ENCODE measurements at regions not wholly inside any gene's neighbourhood (a gene's known extent, or its start where the extent isn't known, plus 50 kb on each side); places are given as distances from the start of the nearest gene placed in this dataset.
"Not testable (repeated sequence)": the region's sequence is repeated elsewhere in the genome, so short reads cannot be mapped to it uniquely, and the experiment has no call there.

DNA sequence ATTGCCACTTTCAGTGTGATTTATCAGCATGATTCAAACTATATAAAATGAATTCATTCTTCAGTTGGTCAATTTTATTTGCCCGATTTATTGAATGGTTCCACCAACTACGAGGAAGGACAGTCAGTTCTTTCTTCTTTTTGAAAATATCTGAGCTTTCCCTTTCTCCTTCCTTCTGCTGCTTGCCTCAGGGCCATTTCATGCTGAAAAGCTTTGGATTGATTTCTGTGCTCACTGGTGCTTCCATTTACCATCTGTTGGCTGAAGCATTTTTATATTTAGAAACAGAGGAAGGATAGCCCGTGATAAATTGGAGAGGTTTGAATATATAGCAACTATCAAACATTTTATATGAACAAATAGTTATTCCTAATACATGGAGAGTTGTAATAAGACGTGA lies 68.9 kb upstream of the ADAMTS5 start:
- in situ Hi-C loops (cut with MboI; ENCODE audit: low pct_ligation_motif_present in 1 of 4, low pct_unique_long_range_greater_than_20kb in 1 of 4, low sequenced_read_pairs in 3 of 4), result no loop called here
- intact Hi-C loops (cut with DNase I; ENCODE audit: low total_unique reads), result no loop called here

DNA sequence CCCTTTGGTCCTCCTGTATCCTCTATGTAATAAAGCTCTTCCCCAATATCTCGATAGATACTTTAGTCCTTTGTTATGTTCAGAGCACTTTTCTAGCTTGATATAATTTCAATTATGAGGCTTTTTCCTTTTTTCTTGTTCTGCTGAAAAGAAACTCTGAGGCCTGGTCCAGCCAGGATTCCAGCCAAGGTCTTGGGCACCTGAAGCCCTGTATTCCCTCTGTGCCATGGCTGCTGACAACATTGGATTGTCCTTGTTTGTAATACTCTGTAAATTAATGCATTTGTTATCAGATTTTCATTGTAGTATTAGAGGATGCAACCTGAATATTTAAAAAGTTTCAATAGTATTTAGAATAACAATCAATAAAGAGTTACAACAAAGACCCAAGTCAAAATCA lies 67.9 kb upstream of the ADAMTS5 start:
- TF ChIP-seq, protein P1, sequence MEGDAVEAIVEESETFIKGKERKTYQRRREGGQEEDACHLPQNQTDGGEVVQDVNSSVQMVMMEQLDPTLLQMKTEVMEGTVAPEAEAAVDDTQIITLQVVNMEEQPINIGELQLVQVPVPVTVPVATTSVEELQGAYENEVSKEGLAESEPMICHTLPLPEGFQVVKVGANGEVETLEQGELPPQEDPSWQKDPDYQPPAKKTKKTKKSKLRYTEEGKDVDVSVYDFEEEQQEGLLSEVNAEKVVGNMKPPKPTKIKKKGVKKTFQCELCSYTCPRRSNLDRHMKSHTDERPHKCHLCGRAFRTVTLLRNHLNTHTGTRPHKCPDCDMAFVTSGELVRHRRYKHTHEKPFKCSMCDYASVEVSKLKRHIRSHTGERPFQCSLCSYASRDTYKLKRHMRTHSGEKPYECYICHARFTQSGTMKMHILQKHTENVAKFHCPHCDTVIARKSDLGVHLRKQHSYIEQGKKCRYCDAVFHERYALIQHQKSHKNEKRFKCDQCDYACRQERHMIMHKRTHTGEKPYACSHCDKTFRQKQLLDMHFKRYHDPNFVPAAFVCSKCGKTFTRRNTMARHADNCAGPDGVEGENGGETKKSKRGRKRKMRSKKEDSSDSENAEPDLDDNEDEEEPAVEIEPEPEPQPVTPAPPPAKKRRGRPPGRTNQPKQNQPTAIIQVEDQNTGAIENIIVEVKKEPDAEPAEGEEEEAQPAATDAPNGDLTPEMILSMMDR (IDR thresholded peaks at IDR 0.05), result no peak
- in situ Hi-C loops (cut with MboI; ENCODE audit: low pct_ligation_motif_present in 1 of 4, low pct_unique_long_range_greater_than_20kb in 1 of 4, low sequenced_read_pairs in 3 of 4) (no loop called here), intact Hi-C loops (cut with DNase I; ENCODE audit: low total_unique reads) (no loop called here)
- Histone ChIP-seq H3K9me3 (no peaks in the 10 kb centered on the region), H3K4me3 (no peak overlapping the region), H3K27me3 (no peaks in the 10 kb centered on the region), H3K27ac (no peak overlapping the region), H3K36me3 (no peaks in the 10 kb centered on the region), H3K4me1 (no peaks in the 10 kb centered on the region)
- 86 to 100% methylated on average over 1 of the region's 1 CpG for WGBS, 2 donors (ENCODE audit: low coverage in 1 of 2)
- no peak for DNase-seq

More for the DNA sequence above, 68.9 kb upstream of the ADAMTS5 start:
- TF ChIP-seq, protein P1 (IDR thresholded peaks at IDR 0.05), result no peak
- TF ChIP-seq EP300 (IDR thresholded peaks at IDR 0.05; ENCODE audit: low read depth), result no peak
- TF ChIP-seq POLR2AphosphoS5 (IDR thresholded peaks at IDR 0.05), result no peak
- H3K4me3 ChIP-seq, result no peak overlapping the region
- H3K27ac ChIP-seq, result no peak overlapping the region
- 58 to 66% methylated on average over 4 of the region's 4 CpGs for WGBS, 2 donors (ENCODE audit: low coverage in 1 of 2)
- H3K27me3 ChIP-seq, result no peaks in the 10 kb centered on the region
- H3K36me3 ChIP-seq, result no peaks in the 10 kb centered on the region
- no peak for DNase-seq
- no peaks in the 10 kb centered on the region for H3K9me3 ChIP-seq
- no peaks in the 10 kb centered on the region for H3K4me1 ChIP-seq

DNA sequence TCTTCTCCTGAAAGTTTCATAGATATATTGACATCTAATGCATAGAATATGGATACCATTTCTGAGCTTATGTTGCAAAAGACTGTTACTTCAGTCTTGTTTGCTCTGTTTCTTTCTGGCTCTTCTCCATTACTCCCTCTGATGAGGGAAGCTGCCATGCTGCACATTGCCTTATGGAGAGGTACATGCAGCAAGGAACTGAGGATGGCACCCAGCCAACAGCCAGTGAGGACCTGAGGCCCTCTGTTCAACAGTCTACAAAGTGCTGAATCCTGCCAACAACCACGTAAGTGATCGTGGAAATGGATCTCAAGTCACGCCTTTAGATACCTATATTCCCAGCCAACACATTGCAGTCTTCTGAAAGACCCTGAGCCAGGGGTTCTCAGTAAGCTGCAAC lies 66.6 kb upstream of the ADAMTS5 start:
- no peak for TF ChIP-seq POLR2A (IDR thresholded peaks at IDR 0.05)
- no peak for TF ChIP-seq POLR2AphosphoS5 (IDR thresholded peaks at IDR 0.05)
- no peak for TF ChIP-seq EP300 (IDR thresholded peaks at IDR 0.05; ENCODE audit: low read depth)
- TF ChIP-seq, protein P1 (IDR thresholded peaks at IDR 0.05), result no peak
- DNase-seq, result no peak

DNA sequence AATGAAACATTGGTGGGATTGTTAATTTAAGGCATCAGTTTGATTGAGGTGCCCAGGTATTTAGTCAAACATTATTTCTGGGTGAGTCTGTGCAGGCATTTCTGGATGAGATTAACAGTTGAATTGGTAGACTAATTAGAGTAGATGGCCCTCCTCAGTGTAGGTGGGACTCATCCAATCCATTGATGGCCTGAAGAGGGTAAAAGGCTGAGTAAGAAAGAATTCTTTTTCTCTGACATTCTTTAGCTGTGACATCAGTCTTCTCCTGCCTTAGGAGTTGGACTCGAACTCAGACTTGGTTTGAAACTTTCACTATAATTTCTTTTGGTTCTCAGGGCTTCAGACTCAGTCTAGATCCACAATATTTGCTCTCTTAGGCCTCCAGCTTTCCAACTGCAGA lies 59.6 kb upstream of the ADAMTS5 start:
- DNase-seq, result no peak
- in situ Hi-C loops (cut with MboI; ENCODE audit: low pct_ligation_motif_present in 1 of 4, low pct_unique_long_range_greater_than_20kb in 1 of 4, low sequenced_read_pairs in 3 of 4) (no loop called here), intact Hi-C loops (cut with DNase I; ENCODE audit: low total_unique reads) (no loop called here)
- 26 to 40% methylated on average over 1 of the region's 1 CpG for WGBS, 2 donors (ENCODE audit: low coverage in 1 of 2)
- Histone ChIP-seq H3K27ac (no peak overlapping the region), H3K4me3 (no peak overlapping the region), H3K27me3 (no peaks in the 10 kb centered on the region), H3K4me1 (no peaks in the 10 kb centered on the region), H3K9me3 (no peaks in the 10 kb centered on the region), H3K36me3 (no peaks in the 10 kb centered on the region)
- TF ChIP-seq POLR2AphosphoS5 (IDR thresholded peaks at IDR 0.05) (no peak), EP300 (IDR thresholded peaks at IDR 0.05; ENCODE audit: low read depth) (no peak), POLR2A (IDR thresholded peaks at IDR 0.05) (no peak)
- TF ChIP-seq, protein P1 (IDR thresholded peaks at IDR 0.05), result no peak

More for the DNA sequence above, 66.6 kb upstream of the ADAMTS5 start:
- no peak overlapping the region for H3K27ac ChIP-seq
- in situ Hi-C loops (cut with MboI; ENCODE audit: low pct_ligation_motif_present in 1 of 4, low pct_unique_long_range_greater_than_20kb in 1 of 4, low sequenced_read_pairs in 3 of 4) (no loop called here), intact Hi-C loops (cut with DNase I; ENCODE audit: low total_unique reads) (no loop called here)
- no peak overlapping the region for H3K4me3 ChIP-seq
- 63 to 80% methylated on average over 3 of the region's 3 CpGs for WGBS, 2 donors (ENCODE audit: low coverage in 1 of 2)
- H3K4me1 ChIP-seq, result no peaks in the 10 kb centered on the region
- H3K36me3 ChIP-seq, result no peaks in the 10 kb centered on the region
- no peaks in the 10 kb centered on the region for H3K9me3 ChIP-seq
- no peaks in the 10 kb centered on the region for H3K27me3 ChIP-seq

DNA sequence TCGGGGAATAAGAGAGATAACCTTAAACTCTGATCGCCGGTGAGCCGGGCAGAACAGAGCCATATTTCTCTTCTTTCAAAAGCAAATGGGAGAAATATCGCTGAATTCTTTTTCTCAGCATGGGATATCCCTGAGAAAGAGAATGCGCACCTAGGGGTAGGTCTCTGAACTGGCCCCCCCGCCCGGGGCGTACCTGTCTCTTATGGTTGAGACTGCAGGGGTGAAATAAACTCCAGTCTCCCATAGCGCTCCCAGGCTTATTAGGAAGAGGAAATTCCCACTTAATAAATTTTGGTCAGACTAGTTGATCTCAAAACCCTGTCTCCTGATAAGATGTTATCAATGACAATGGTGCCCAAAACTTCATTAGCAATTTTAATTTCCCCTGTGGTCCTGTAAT lies 58.8 kb upstream of the ADAMTS5 start:
- H3K4me3 ChIP-seq; H3K27ac ChIP-seq; H3K27me3 ChIP-seq; intact Hi-C loops (cut with DNase I; ENCODE audit: low total_unique reads); in situ Hi-C loops (cut with MboI; ENCODE audit: low pct_ligation_motif_present in 1 of 4, low pct_unique_long_range_greater_than_20kb in 1 of 4, low sequenced_read_pairs in 3 of 4); H3K36me3 ChIP-seq; DNase-seq; H3K9me3 ChIP-seq; H3K4me1 ChIP-seq: not testable (repeated sequence)
- 60 to 81% methylated on average over 1 to 10 of the region's 10 CpGs for WGBS, 2 donors (ENCODE audit: low coverage in 1 of 2)

Measured in transverse colon (tissue), 4 donors.